ENCODE measurements at regions not wholly inside any gene's neighbourhood (a gene's known extent, or its start where the extent isn't known, plus 50 kb on each side); places are given as distances from the start of the nearest gene placed in this dataset.

GRCh38 chr18:38747153-38747552 is 1181.6 kb upstream of the CELF4 start:
- WGBS, 2 experiments (ENCODE audit: extremely low coverage in 1 of 2, insufficient coverage in 1 of 2, insufficient read length in 1 of 2, insufficient replicate concordance in 2 of 2, low coverage in 1 of 2, low lambda C conversion rate in 2 of 2, missing lambda C conversion rate in 1 of 2), result 93% methylated on average over 5 of the region's 5 CpGs; no CpG with 5 or more reads in 1 of the 2 experiments
- Histone ChIP-seq H4K91ac (replicated peaks; ENCODE audit: insufficient read length, low read length) (no peak overlapping the region), H2BK15ac (ENCODE audit: low read length) (no peak overlapping the region), H2AFZ (ENCODE audit: low read length) (no peak overlapping the region), H3K79me1 (ENCODE audit: low read depth, low read length) (no peaks in the 10 kb centered on the region), H3K4me2 (ENCODE audit: insufficient read depth in 1 of 2, low read depth in 2 of 2, low read length in 2 of 2) (no peak overlapping the region), H4K8ac (ENCODE audit: extremely low read depth, insufficient read depth, low read length) (no peak overlapping the region), H3K79me2 (ENCODE audit: control insufficient read depth in 1 of 2, insufficient read depth in 2 of 2, low read length in 2 of 2) (no peaks in the 10 kb centered on the region), H2BK120ac (replicated peaks; ENCODE audit: low read depth, low read length) (no peak overlapping the region), H3K18ac (ENCODE audit: extremely low read depth, low read length) (no peak overlapping the region), H2BK20ac (ENCODE audit: low read length) (no peak overlapping the region), H3K4me1 (replicated peaks in 1 of 4; ENCODE audit: control insufficient read depth in 3 of 4, insufficient read depth in 4 of 4, low read length in 3 of 4) (peaks cover 0 to 3% (median 0%) of the 10 kb centered on the region in 4 experiments; a peak in 1 of 7 replicates), H2BK12ac (ENCODE audit: low read depth, low read length) (no peak overlapping the region), H3K9me3 (ENCODE audit: insufficient read depth in 2 of 2, low read depth in 1 of 2, low read length in 1 of 2) (no peaks in the 10 kb centered on the region), H3K23me2 (ENCODE audit: low read depth, low read length) (no peaks in the 10 kb centered on the region), H2AK5ac (ENCODE audit: low read depth, low read length) (no peak overlapping the region), H3K9ac (replicated peaks in 1 of 4; ENCODE audit: extremely low read depth in 1 of 4, low read depth in 3 of 4, low read length in 3 of 4) (no peak overlapping the region), H4K5ac (ENCODE audit: insufficient read length, low read depth, low read length) (no peak overlapping the region), H3K36me3 (ENCODE audit: control insufficient read depth in 2 of 4, insufficient read depth in 4 of 4, low read length in 3 of 4) (no peaks in the 10 kb centered on the region), H3K14ac (ENCODE audit: insufficient read length) (no peak overlapping the region), H3K23ac (ENCODE audit: insufficient read length) (no peak overlapping the region), H4K20me1 (replicated peaks in 1 of 2; ENCODE audit: control insufficient read depth in 1 of 2, insufficient read depth in 2 of 2, low read length in 2 of 2) (no peaks in the 10 kb centered on the region), H3K4me3 (ENCODE audit: extremely low read depth in 1 of 4, insufficient read depth in 2 of 4, low read depth in 3 of 4, low read length in 4 of 4) (no peak overlapping the region), H3K27ac (ENCODE audit: low read depth, low read length) (no peak overlapping the region), H3K56ac (replicated peaks; ENCODE audit: insufficient read length, low read depth, low read length) (no peak overlapping the region), H3K27me3 (replicated peaks in 1 of 4; ENCODE audit: control insufficient read depth in 3 of 4, extremely low read depth in 1 of 4, insufficient read depth in 3 of 4, low read length in 3 of 4) (no peaks in the 10 kb centered on the region), H2BK5ac (ENCODE audit: low read depth, low read length) (no peak overlapping the region), H3K4ac (replicated peaks; ENCODE audit: insufficient read length, low read depth, low read length) (no peak overlapping the region)
- ChIA-PET POLR2A (ENCODE audit: partially characterized antibody) (no interaction called here), CTCF (ENCODE audit: partially characterized antibody) (interaction anchor here (0.7 kb wide), 1 partner anchor 202 kb away, joined by 3 read pairs; no protein-coding TSS in a partner anchor)
- FAIRE-seq, result no peak
- no peak for TF ChIP-seq ATF2 (IDR thresholded peaks at IDR 0.05; ENCODE audit: low read length)
- TF ChIP-seq CTBP2 (IDR thresholded peaks at IDR 0.05; ENCODE audit: borderline replicate concordance, insufficient read depth, insufficient read length, low read length), result no peak
- TF ChIP-seq, protein P1, sequence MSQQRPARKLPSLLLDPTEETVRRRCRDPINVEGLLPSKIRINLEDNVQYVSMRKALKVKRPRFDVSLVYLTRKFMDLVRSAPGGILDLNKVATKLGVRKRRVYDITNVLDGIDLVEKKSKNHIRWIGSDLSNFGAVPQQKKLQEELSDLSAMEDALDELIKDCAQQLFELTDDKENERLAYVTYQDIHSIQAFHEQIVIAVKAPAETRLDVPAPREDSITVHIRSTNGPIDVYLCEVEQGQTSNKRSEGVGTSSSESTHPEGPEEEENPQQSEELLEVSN (IDR thresholded peaks at IDR 0.05), result no peak
- TF ChIP-seq HDAC2 (IDR thresholded peaks at IDR 0.05; ENCODE audit: borderline replicate concordance in 1 of 2, low read depth in 2 of 2, low read length in 2 of 2), result no peak
- TF ChIP-seq GABPA (IDR thresholded peaks at IDR 0.05; ENCODE audit: borderline replicate concordance, insufficient read depth, low read length), result no peak
- no peak for DNase-seq (ENCODE audit: low read depth in 1 of 2, low spot score in 2 of 2)

All from H1 (cell line).